Activated naive CD4-positive, alpha-beta T cell treated with anti-CD3 and anti-CD28 coated beads, Interleukin-2, amount 50 U/mL, for 16 hours (primary cell): ENCODE measurements at regions not wholly inside any gene's neighbourhood (a gene's known extent, or its start where the extent isn't known, plus 50 kb on each side); places are given as distances from the start of the nearest gene placed in this dataset.
"Not testable (repeated sequence)": the region's sequence is repeated elsewhere in the genome, so short reads cannot be mapped to it uniquely, and the experiment has no call there.

Experiments
- DNase-seq: peaks from one replicate; pipeline ENCODE4 v3.0.0-alpha.2; 2020

DNA sequence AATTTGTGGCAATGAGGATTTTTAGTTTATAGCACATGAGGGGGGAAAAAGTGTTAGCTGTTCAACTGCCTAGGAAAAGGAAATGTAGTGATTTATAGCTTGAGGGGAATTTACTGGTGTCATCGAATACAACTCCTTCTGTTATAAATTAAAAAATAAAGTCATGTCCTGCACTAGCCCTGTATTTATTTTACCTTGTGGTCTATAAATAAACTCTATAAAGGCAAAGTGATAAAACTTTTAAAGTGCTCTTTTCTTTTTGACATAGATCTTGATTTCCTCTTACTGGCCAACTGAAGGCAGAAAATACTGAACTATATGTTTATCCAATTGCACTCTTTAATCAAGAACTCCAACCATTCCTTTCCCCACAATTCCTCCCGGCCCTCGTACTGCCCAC, 672.1 kb upstream of the SLIT2 start:
- DNase-seq, result no peak

DNA sequence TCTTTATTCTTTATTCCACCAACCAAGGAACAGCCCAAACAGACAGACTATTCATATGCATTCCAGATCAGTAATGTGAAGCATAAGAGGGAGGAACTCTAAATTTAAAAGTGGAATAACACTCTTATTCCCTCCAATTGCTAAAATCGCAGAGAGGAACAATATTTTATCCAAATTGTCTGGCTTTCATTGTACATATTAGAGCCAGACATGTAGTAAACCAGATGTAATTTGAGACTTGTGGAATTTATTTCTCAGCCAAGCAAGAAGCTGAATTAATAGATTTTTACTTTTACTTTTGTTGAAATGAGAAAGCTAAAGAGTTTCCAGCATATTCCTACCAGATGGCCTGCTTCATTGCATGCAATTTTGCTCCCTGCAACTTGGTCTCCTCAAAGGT, 674.6 kb upstream of the SLIT2 start:
- DNase-seq, result no peak

DNA sequence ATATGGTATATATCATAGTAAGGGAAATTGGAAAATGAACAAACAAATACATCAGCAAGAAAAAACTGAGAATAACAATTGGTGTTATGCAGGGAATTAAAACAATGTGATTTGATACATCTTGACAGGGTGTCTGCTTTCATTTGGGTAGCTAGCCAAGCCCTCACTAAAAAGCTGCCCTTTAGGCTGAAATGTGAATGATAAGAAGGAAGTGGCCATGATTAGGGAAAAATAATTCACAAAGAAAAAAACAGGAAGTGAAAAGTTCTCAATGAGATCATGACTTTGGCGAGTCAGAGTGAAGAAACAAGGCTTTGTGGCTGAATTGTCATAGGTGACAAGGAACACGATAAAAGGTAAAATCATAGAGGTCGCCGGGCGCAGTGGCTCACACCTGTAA, 675.8 kb upstream of the SLIT2 start:
- no peak for DNase-seq

DNA sequence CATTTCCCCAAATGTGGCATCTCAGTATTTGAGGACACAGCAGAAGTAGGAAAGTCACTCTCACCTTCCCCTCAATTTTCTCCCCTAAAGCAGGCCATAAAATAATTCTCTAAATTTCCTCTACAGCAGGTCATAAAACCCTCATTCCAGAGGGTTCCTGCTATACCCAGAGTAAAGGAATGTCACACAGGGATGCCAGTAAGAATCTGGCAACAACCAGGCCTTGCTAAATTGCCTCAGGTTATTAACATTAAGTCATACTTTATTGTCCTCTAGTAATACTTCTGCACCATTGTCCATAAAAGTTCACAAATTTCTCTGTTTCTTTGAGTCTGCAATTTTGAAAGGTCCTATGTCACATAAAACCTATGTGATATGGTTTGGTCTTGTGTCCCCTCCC, 685.7 kb upstream of the SLIT2 start:
- no peak for DNase-seq

DNA sequence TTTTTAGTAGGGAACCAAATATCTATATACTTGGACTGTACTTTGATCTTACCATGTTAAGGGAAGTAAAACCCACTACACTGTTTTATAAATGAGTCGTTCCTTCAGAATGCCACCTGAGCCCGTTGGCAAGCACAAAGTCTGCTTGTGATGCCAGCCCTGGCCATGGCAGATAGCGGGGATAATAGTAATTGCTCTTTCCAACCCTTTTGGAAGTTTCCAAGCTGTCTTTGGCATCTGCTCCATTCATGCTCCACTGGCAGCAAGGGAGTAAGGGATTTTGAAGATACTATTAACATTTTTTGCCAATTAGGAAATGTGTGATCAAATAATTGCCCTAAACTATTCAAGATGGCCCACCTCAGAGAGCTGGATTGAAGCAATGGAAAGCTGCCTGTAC, 689.2 kb upstream of the SLIT2 start:
- no peak for DNase-seq

DNA sequence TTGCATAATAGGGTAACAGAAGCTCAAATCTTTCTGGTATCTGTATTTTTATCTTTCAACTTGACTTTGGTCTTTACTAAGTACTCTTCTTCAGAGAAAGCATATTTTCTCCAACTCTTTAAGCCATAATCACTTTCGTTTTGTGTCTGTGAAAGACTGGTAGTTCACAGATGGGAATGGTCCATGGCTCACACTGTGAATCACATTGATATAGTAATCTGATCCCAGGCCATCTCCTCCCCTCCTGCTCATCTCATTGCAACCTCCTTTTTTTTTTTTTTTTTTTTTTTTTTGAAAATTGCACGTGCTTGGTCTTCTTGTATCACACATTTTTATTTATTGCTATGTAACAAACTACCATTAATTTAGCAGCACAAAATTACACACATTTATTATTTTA, 694.5 kb upstream of the SLIT2 start:
- no peak for DNase-seq

DNA sequence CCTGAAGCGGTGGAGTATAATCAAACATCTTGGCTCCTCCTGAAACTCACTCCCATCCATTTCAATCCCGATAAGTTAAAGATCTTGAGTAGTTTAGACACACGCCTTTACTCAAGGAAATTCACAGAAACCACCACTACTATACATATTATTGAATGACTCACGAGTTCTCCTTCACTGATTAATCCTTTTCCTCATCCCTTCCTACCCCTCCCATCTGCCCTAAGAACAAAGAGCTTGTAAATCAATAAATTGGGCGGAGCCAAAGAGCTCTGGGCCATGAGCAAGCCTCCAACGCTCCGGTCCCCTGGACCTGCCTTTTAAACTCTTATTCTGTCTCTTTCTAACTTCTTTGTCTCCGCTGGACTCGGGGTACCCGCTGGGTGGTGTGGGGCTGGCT, 695.4 kb upstream of the SLIT2 start:
- DNase-seq, result not testable (repeated sequence)

DNA sequence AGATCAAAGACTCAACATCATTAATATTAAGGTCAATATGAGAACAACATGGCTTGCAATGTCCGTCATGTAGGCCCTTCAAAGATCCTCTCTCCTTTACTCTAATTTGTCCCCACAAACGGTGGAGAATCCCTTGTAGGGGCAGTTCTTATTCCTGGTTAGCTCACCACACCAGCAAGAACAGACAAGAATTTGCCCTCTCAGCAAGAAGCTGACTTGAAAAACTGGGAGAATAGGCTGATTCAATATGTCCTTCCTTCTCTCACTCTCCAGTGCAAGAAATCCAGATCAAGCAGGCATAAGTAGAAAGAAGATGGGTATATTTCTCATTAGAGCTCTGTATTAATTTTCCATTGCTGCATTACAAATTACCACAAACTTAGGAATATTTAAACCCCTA, 704.2 kb upstream of the SLIT2 start:
- DNase-seq, result no peak

DNA sequence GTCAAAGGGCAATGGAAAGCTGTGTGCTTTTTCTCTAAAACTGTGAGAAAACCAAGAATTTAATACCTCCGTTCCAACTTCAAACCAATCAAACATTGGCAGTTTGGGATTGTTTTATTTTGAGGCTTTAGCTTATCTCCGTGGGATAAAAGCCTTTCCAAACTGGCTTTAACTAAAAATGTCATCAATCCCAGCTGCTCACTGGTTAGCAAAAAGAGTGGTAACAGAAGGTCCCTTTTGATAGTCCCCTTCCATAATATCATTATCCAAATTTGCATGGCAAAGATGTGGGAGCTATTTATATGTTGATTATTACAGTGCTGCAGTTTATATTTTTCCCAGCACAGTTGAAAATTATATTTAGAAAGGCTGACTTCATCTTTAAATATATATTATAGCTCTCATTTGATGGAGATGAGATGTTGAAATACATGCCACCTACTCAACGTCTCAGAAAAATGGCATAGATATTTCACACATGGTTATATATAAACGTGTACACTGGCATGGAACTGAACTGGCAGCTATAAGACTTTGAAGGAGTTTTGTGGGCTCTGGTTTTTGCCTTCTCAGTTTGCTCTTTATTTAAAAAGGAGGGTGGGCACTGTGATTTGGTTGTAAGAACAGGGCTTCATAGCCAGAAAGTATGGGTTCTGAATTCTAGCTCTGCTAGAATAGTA, 707.1 kb upstream of the SLIT2 start:
- DNase-seq, result no peak

DNA sequence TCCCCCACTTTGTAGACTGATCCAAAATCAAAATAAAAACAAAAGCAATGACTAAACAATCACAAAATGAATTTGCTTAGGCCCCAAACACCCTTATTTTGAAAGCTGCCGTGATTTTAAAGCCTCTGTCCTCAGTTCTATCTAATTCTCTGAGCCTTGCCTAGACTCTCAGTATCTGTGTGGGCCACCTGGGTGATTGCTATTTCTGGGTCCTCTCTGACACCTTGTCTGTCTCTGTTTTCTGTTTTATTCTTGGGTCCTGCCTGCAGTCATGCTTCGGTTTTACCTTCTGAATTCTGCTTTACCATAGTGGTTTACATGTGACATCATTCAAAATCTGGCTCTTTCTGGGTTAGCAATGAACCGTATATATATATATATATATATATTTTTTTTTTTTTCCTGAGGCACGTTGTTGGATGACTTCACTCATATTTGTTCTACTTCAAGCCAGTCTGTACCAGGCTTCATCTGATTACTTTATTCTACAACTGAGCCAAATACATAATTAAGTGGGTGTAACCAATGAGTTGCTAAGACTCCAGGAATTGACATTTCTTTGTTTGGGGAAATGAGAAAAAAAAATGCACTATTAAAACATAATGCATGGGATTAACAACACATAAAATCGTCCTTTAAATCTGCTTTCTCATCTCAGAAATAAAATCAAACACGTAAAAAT, 710.7 kb upstream of the SLIT2 start:
- DNase-seq, result no peak

DNA sequence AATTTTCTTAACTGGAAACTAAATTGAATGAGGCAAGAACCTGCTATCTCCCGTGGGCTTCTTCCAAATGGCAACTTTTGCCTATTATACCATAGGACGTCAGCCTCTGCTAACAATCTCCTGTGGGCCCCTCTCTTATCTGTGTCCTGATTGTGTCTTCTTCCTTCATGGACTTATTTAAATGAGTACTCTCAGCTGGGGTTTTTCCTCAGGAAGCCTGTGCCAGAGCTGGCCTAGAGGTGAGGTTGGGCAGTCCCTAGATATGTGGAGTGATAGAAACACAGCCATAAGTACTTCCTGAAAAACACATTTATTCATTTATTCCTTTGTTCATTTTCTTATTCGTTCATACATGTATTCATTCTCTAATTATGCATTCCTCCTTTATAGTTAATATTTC, 712.5 kb upstream of the SLIT2 start:
- no peak for DNase-seq

DNA sequence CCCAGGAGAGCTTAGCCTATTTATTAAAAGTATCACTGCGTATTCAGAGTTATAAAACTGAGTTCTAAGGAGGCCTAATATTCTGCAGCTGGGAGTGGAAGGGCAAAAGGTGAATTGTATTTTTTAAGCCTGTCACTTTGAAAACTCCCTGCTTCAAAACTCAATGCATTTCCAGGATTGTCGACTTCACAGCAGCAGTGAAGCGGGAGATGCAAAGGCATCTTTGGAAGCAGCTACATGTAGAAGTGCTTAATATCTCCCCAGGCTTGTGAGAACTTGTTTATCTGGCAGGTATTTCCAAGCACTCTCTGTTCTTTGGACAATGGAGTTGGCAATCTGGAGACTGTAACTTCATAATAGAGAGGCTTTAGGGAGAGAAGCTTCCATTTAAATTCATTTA, 717.5 kb upstream of the SLIT2 start:
- no peak for DNase-seq

DNA sequence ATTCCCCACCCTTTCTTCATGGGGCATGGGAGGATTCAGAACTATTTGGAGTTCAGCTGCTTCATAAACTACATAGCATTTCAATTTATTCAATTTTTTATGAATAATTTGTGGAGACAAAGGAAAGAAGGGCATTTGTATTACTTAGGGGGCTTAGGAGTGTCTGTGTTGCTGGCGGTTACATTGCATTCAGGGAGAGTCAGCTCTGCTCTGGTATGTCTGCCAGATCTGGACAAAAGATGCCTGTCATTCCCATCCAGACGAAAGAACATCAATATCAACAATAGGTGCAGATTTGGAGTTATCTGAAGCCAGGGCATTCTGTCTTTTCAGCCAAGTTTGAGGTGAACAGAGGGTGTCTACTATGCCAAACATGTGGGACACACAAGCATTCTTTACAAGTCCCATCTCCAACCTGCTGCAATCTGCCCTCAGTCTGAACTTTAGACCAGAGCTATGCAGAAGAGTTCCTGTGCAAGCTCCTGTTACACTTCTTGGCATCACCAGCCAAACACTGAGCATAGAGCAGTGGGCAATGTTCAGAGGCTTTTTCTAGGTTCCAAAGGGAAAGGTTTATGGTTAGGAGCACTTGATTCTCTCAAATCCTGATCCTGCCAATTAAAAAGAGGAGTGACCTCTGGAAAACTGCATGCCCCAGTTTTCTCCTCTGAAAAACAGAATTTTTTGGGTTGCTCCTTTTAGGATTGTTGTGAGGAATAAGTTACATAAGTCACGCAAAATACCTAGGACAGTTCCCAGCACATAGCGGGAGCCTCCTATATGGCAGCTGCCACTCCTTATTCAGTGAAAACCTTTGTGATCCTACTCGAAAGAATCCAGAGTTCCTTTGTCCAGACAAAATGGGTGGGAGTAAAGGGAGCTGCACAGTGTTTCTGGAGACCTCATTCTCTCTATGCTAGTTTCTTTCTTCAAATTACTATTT, 719.5 kb upstream of the SLIT2 start:
- DNase-seq, result no peak

DNA sequence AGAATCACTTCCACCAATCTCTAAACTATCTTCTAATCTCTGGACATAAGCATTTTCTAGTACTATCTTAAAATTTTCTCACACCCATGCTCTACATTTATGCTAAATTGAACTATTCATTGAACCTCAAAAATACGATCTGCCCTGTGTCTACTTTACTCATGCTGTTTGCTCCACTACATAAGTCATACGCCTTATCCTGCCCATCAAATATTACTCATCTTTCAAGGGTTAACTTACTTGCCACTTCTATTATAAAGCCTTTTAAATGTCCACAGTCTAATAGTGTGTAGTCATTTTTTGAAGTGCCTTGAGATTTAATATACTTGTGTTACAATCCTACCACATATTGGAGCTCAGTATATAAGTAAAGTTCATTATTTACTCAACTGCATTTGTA, 727.7 kb upstream of the SLIT2 start:
- no peak for DNase-seq

DNA sequence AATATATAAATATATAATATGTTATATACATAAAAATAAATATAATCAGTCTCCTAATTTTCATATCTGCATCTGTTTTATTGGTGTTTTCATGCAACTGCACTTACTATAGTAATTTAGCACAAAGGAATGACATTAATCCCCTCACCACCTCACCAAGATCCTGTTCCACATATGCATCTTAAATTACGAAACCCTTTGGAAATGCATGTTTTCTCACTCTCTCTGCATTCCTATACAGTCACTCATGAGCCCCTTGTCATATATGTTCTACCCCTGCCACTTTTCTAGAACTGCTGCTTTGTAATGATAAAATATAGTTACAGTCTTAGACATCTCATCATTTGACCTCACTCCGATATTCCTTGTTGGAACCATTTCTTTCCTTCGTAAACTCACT, 728.7 kb upstream of the SLIT2 start:
- no peak for DNase-seq

DNA sequence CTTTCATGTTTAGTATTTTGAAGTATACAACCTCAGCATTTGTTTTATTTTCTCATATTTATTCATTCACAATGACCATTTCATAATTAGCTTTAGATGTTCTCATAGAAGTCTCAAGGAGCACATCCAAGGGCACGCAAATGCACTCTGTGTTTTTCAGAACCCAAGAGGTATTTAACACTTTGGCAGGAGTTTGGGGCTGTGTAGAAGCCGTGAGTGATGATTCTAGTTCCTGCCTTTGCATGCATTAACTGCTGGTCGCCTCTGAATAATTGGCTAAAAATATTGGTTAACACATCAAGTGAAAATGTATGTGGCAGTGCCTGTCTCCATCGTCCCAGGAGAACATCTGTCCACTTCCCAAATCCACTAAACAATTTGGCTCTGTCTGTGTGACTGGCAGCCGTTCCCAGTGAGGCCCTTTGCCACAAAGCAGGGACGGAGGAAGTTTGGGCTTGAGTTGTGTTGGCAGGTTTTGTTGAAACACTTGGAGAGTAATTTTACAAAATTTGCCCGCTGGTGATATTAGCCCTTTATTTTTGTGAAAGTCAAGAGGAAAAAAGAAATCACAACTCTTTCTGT, 730.7 kb upstream of the SLIT2 start:
- DNase-seq, result no peak

DNA sequence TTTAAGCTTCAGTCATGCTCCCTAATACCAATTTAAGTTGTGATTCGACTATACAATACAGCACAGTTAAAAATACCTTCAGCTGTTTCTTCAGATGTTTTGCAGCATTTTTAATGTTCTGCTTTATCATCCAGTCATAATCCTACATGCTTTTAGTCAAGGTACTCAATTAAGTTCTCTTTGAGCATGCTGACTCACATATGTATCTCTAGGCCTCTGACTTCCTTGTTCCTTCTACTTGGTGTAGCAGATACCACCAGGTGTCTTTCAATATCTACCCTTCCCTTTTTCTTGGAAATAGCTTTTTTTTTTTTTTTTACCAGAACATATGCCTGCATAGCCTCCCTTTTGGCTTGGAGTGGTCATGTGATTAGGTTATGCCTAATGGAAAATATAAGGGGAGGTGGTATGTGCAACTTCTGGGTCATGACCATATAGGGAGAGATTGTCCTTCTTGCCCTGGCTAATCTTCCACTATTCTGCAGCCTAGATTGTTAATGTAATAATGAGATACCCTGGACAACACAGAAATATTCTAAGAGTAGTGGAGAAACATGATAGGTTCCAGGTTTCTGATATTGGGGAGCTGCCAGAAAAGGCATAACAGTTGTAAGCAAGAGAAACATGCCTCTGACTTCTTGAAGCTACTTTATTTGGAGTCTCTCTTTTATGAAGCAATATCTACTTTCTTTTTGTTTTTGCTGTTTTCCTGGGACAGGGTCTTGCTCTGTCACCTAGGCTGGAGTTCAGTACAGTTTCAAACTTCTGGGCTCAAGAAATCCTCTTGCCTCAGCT, 737.2 kb upstream of the SLIT2 start:
- DNase-seq, result no peak

DNA sequence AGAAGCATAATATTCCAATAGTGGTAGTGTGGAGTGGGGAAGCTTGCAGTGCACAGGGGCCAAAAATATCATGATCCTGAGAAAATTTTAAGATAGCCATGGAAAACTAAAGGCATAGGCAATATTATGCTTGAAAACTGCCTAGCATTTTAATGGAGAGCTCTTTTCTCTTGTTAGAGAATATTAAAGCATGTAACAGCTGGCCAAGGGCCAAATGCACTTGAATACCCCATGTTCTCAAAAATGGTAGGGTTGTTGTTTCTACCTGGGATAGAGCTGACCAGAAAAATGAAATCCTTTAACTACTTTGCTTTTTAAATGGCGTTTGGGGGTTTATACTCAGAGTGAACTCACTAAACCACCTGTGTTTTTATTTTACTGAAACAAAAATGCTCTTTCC, 739.6 kb upstream of the SLIT2 start:
- DNase-seq, result no peak

DNA sequence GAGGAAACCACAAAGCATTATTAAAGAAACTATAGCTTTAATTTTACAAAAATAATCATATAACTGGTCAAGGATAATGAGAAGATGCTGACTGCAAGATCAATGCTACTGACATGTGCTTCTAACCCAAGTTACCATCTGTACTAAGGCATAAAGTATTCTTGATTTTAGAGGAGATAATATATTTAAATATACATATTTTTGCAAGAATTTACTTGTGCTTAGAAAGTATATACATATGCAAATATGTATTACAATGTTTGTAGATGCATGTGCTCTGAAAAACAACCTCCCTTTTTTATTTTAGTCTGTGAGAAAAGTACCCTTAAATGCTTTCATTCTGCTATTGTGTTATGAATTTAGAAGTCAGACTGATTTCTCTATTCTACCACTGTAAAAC, 740.7 kb upstream of the SLIT2 start:
- no peak for DNase-seq

DNA sequence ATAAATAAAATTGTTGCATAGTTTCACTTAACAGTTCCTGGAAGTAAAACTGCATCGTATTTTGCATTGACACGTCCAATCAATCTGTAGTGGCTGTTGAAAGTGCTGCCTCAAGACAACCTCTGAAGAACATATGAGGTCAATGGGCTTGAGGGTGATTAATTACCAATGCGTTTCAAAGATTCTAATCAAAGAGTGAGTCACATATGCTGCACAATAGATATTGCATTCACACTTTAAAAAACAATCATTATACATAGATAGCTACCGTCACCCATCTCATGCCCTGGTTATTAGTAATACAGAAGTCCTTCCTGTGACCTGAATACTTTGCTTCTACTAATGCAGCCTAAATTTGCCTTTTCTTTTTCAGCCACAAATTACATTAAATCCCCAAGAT, 743.3 kb upstream of the SLIT2 start:
- DNase-seq, result no peak

DNA sequence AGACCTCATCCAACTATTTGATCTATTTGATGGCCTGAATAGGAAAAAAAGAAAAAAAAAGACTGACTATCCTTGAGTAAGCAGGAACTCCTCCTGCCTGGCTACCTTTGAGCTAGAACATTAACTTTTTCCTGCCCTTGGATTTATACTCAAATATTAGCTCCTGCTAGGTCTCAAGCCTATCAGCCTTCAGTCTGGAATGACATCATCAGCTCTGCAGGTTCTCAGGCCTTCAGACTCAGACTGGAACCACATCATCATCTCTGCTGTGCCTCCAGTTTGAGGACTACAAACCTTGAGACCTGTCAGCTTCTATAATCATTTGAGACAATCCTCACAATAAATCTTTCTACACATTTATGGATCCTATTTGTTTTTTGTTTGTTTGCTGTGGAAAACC, 754.0 kb upstream of the SLIT2 start:
- DNase-seq, result no peak

DNA sequence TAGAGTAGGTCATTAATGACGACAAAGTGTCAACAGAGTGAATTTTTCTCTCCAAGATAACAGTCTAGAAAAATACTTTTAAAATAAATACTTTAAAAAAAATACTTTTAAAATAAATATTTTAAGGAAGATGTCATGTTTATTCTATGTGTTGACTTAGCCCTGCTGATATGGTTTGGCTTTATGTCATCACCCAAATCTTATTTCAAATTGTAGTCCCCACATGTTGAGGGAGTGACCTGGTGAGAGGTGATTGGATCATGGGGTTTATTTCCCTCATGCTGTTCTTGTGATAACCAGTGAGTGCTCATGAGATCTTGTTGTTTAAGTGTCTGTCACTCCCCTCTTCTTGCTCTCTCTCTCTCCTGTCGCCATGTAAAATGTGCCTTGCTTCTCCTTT, 754.9 kb upstream of the SLIT2 start:
- DNase-seq, result no peak

DNA sequence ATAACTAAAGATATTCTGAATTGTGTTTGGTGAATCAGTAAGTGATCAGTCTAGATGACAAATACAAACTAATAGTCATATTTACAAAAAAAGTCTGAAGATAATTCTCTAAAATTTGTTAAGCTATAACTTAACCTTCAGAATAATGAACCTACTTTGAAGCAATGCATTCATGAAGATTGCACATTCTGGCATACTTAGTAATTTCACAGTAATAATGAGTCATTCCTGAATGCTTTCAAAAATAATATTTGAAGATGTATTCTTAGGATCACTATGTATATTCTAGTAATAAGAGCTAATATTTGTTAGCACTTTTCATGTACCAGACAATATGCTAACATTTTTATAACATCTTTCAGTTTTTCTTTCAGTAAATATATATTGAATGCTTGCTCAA, 756.7 kb upstream of the SLIT2 start:
- no peak for DNase-seq
